WTC11 (cell line): ENCODE measurements at regions not wholly inside any gene's neighbourhood (a gene's known extent, or its start where the extent isn't known, plus 50 kb on each side); places are given as distances from the start of the nearest gene placed in this dataset.

Experiments
- ATAC-seq: fragments of 200-7000 bp; cut with Tn5 transposase; 2 replicates; pipeline ENCODE4 v1.10.0; 2021; ENCODE audit warnings: mild to moderate bottlenecking, moderate library complexity
- CTCF ChIA-PET: fragments of 300-600 bp; sonication (Branson Sonifier 250); formaldehyde crosslinking; loops from one replicate; lab custom pipeline; 2021; ENCODE audit warnings: antibody characterized with exemption; lab: Charles Lee
- POLR2A ChIA-PET: fragments of 350-600 bp; sonication (Branson Sonifier 250); formaldehyde crosslinking; loops from one replicate; lab custom pipeline; 2021; ENCODE audit warnings: antibody characterized with exemption; lab: Charles Lee
- DNase-seq: peaks from one replicate; pipeline ENCODE4 v3.0.0; 2021; ENCODE audit warnings: low spot score
- H3K27ac Mint-ChIP-seq: 2 replicates; pipeline ENCODE4 v1.8.0; 2021; ENCODE audit warnings: mixed read lengths
- H3K27me3 Mint-ChIP-seq: 2 replicates; pipeline ENCODE4 v1.8.0; 2021; ENCODE audit warnings: low read depth, mild to moderate bottlenecking, moderate library complexity, mixed read lengths
- H3K36me3 Mint-ChIP-seq: 2 replicates; pipeline ENCODE4 v1.8.0; 2021; ENCODE audit warnings: mixed read lengths
- H3K4me1 Mint-ChIP-seq: 2 replicates; pipeline ENCODE4 v1.8.0; 2022; ENCODE audit warnings: mixed read lengths
- H3K4me3 Mint-ChIP-seq: 2 replicates; pipeline ENCODE4 v1.8.0; 2021; ENCODE audit warnings: mild to moderate bottlenecking, moderate library complexity, mixed read lengths
- H3K9me3 Mint-ChIP-seq: 2 replicates; pipeline ENCODE4 v1.8.0; 2021; ENCODE audit warnings: mixed read lengths
- CREB1 ChIP-seq: sonication (generic); formaldehyde crosslinking; IDR thresholded peaks from 2 replicates; pipeline ENCODE4 v1.8.0; 2023; ENCODE audit warnings: mild to moderate bottlenecking, missing genetic modification reagents
- E2F1 ChIP-seq: sonication (generic); formaldehyde crosslinking; IDR thresholded peaks from 2 replicates; pipeline ENCODE4 v1.8.0; 2022; ENCODE audit warnings: mild to moderate bottlenecking, missing genetic modification reagents
- E2F5 ChIP-seq: sonication (generic); formaldehyde crosslinking; IDR thresholded peaks from 2 replicates; pipeline ENCODE4 v1.8.1; 2022; ENCODE audit warnings: mild to moderate bottlenecking, moderate library complexity, missing genetic modification reagents
- EMX1 ChIP-seq: fragments of 250-450 bp; sonication (Bioruptor Pico); IDR thresholded peaks from 2 replicates; pipeline ENCODE4 v1.8.0; 2021; ENCODE audit warnings: mild to moderate bottlenecking
- ETV6 ChIP-seq: sonication (generic); formaldehyde crosslinking; IDR thresholded peaks from 2 replicates; pipeline ENCODE4 v1.8.1; 2022; ENCODE audit warnings: mild to moderate bottlenecking, missing genetic modification reagents
- FOXK1 ChIP-seq: sonication (generic); formaldehyde crosslinking; IDR thresholded peaks from 2 replicates; pipeline ENCODE4 v1.8.0; 2022; ENCODE audit warnings: mild to moderate bottlenecking, moderate library complexity, missing genetic modification reagents
- GRHL2 ChIP-seq: fragments of 250-450 bp; sonication (Bioruptor Pico); IDR thresholded peaks from 2 replicates; pipeline ENCODE4 v1.8.0; 2022; ENCODE audit warnings: mild to moderate bottlenecking, moderate library complexity; ENCODE audit not compliant: insufficient replicate concordance, severe bottlenecking
- HMGXB4 ChIP-seq: sonication (generic); formaldehyde crosslinking; IDR thresholded peaks from 2 replicates; pipeline ENCODE4 v1.8.1; 2023; ENCODE audit warnings: mild to moderate bottlenecking, moderate library complexity, missing genetic modification reagents
- MAX ChIP-seq: sonication (generic); formaldehyde crosslinking; IDR thresholded peaks from 2 replicates; pipeline ENCODE4 v1.8.0; 2022; ENCODE audit warnings: mild to moderate bottlenecking, missing genetic modification reagents
- NR1H2 ChIP-seq: sonication (generic); formaldehyde crosslinking; IDR thresholded peaks from 2 replicates; pipeline ENCODE4 v1.9.0; 2021; ENCODE audit warnings: mild to moderate bottlenecking, moderate library complexity, missing genetic modification reagents
- PRDM15 ChIP-seq: sonication (generic); formaldehyde crosslinking; IDR thresholded peaks from 2 replicates; pipeline ENCODE4 v1.8.0; 2022; ENCODE audit warnings: missing genetic modification reagents
- RORB ChIP-seq: fragments of 250-450 bp; sonication (Bioruptor Pico); IDR thresholded peaks from 2 replicates; pipeline ENCODE4 v1.9.0; 2021; ENCODE audit warnings: mild to moderate bottlenecking
- SMAD4 ChIP-seq: sonication (generic); formaldehyde crosslinking; IDR thresholded peaks from 2 replicates; pipeline ENCODE4 v1.8.0; 2022; ENCODE audit warnings: mild to moderate bottlenecking, missing genetic modification reagents
- SOX15 ChIP-seq: fragments of 250-450 bp; sonication (Bioruptor Pico); IDR thresholded peaks from 2 replicates; pipeline ENCODE4 v1.9.0; 2021; ENCODE audit warnings: mild to moderate bottlenecking
- ZNF121 ChIP-seq: sonication (generic); formaldehyde crosslinking; IDR thresholded peaks from 2 replicates; pipeline ENCODE4 v1.8.0; 2023; ENCODE audit warnings: missing genetic modification reagents
- ZNF263 ChIP-seq: sonication (generic); formaldehyde crosslinking; IDR thresholded peaks from 2 replicates; pipeline ENCODE4 v1.8.1; 2022; ENCODE audit warnings: low read depth, mild to moderate bottlenecking, moderate library complexity, missing genetic modification reagents
- ZNF423 ChIP-seq: fragments of 250-450 bp; sonication (Bioruptor Pico); IDR thresholded peaks from 2 replicates; pipeline ENCODE4 v2.1.2; 2022; ENCODE audit warnings: mild to moderate bottlenecking, moderate library complexity
- ZNF512 ChIP-seq: sonication (generic); formaldehyde crosslinking; IDR thresholded peaks from 2 replicates; pipeline ENCODE4 v1.8.1; 2022; ENCODE audit warnings: missing genetic modification reagents, borderline replicate concordance

GRCh38 chr7:155917836-155918430 lies 105.7 kb upstream of the SHH start:
- peaks cover 60% of the 10 kb centered on the region for H3K9me3 Mint-ChIP-seq
- H3K27ac Mint-ChIP-seq: no peak overlapping the region
- 0 out of 2 replicates have a peak, but pooled peaks cover 8% of the 10 kb centered on the region for H3K4me1 Mint-ChIP-seq
- CTCF ChIA-PET: no interaction called here
- POLR2A ChIA-PET: no interaction called here
- ATAC-seq (no peak), DNase-seq (no peak)
- H3K4me3 Mint-ChIP-seq: no peak overlapping the region
- H3K36me3 Mint-ChIP-seq: peaks cover 35% of the 10 kb centered on the region
- TF ChIP-seq HMGXB4 (CRISPR knock-in tag) (no peak), ZNF263 (CRISPR knock-in tag) (no peak), SMAD4 (no peak), NR1H2 (no peak), CREB1 (CRISPR knock-in tag) (no peak), SOX15 (no peak), ETV6 (CRISPR knock-in tag) (no peak), ZNF121 (no peak), E2F5 (CRISPR knock-in tag) (no peak), E2F1 (CRISPR knock-in tag) (no peak), FOXK1 (CRISPR knock-in tag) (no peak), GRHL2 (CRISPR knock-in tag) (no peak), ZNF512 (no peak), RORB (no peak), ZNF423 (no peak), EMX1 (no peak), PRDM15 (CRISPR knock-in tag) (no peak), MAX (CRISPR knock-in tag) (no peak)
- H3K27me3 Mint-ChIP-seq: peaks cover 8% of the 10 kb centered on the region
